ENCODE measurements at regions not wholly inside any gene's neighbourhood (a gene's known extent, or its start where the extent isn't known, plus 50 kb on each side); places are given as distances from the start of the nearest gene placed in this dataset.

GRCh38 chr11:7186190-7186589, 65.5 kb upstream of the SYT9 start:
- no peak for TF ChIP-seq JUND (CRISPR knock-in tag; IDR thresholded peaks at IDR 0.05)
- no peak for TF ChIP-seq ZNF609 (CRISPR knock-in tag; IDR thresholded peaks at IDR 0.05; ENCODE audit: borderline replicate concordance)
- TF ChIP-seq TERF1 (CRISPR knock-in tag; IDR thresholded peaks at IDR 0.05): no peak
- no peak for TF ChIP-seq HCFC1 (IDR thresholded peaks at IDR 0.05; ENCODE audit: low read depth, low read length)
- no peak for TF ChIP-seq FOSL1 (CRISPR knock-in tag; IDR thresholded peaks at IDR 0.05; ENCODE audit: borderline replicate concordance)
- no peak for TF ChIP-seq CHCHD3 (CRISPR knock-in tag; IDR thresholded peaks at IDR 0.05)
- no peak for TF ChIP-seq MAFK (conservative IDR thresholded peaks at IDR 0.05 in 1 of 2, IDR thresholded peaks at IDR 0.05 in 1 of 2; ENCODE audit: low read length in 2 of 2)
- no peak for TF ChIP-seq NR3C1 (CRISPR knock-in tag; IDR thresholded peaks at IDR 0.05)
- TF ChIP-seq NONO (IDR thresholded peaks at IDR 0.05): no peak
- TF ChIP-seq NONO (CRISPR knock-in tag; conservative IDR thresholded peaks at IDR 0.05): no peak
